CD14-positive monocyte (primary cell): ENCODE measurements at regions not wholly inside any gene's neighbourhood (a gene's known extent, or its start where the extent isn't known, plus 50 kb on each side); places are given as distances from the start of the nearest gene placed in this dataset.

Source experiments
- DNase-seq, 3 donors: peaks; one replicate each; pipeline ENCODE4 v3.0.0-alpha.2; 2011 to 2022
- H2AFZ ChIP-seq: 2 replicates; pipeline ENCODE4 v1.6.0; 2012; ENCODE audit warnings: mild to moderate bottlenecking, low read depth, low read length, inconsistent platforms; ENCODE audit not compliant: insufficient read depth, poor library complexity, severe bottlenecking
- H3K27ac ChIP-seq, 2 donors: 1 replicate in 1 of 2; 2 replicates in 1 of 2; pipeline ENCODE4 v1.5.1; 2012 to 2013; ENCODE audit warnings: low read length in 2 of 2, control low read depth in 1 of 2, inconsistent platforms in 1 of 2, low read depth in 1 of 2, mild to moderate bottlenecking in 1 of 2
- H3K27me3 ChIP-seq, 2 donors: one replicate each; pipeline versions ENCODE4 v1.6.0 to v1.6.1; 2011 to 2013; ENCODE audit warnings: low read length in 2 of 2; ENCODE audit not compliant: control insufficient read depth in 2 of 2, insufficient read depth in 2 of 2
- H3K36me3 ChIP-seq, 2 donors: replicated peaks in 1 of 2; 1 replicate in 1 of 2; 2 replicates in 1 of 2; pipeline versions ENCODE4 v1.5.1 to v1.6.1; 2012 to 2013; ENCODE audit warnings: low read length in 2 of 2, control low read depth in 1 of 2, inconsistent platforms in 1 of 2, mild to moderate bottlenecking in 1 of 2; ENCODE audit not compliant: insufficient read depth in 2 of 2, control insufficient read depth in 1 of 2
- H3K4me1 ChIP-seq, 2 donors: 1 replicate in 1 of 2; 2 replicates in 1 of 2; pipeline versions ENCODE4 v1.5.1 to v1.6.1; 2012 to 2013; ENCODE audit warnings: low read length in 2 of 2, control low read depth in 1 of 2, inconsistent platforms in 1 of 2, mild to moderate bottlenecking in 1 of 2, moderate library complexity in 1 of 2; ENCODE audit not compliant: insufficient read depth in 2 of 2, control insufficient read depth in 1 of 2
- H3K4me2 ChIP-seq: replicated peaks from 2 replicates; pipeline ENCODE3; 2012; ENCODE audit warnings: low read length, moderate library complexity, mild to moderate bottlenecking; ENCODE audit not compliant: poor library complexity, severe bottlenecking; ENCODE audit errors: extremely low read depth
- H3K4me3 ChIP-seq, 3 experiments: fragments of 200-600 bp in 1 of 3; sonication (generic) in 1 of 3; replicated peaks in 1 of 3; 1 replicate in 2 of 3; 2 replicates in 1 of 3; pipeline ENCODE4 v1.5.1; 2011 to 2013; ENCODE audit warnings: low read length in 3 of 3, mild to moderate bottlenecking in 3 of 3, control low read depth in 2 of 3, low read depth in 2 of 3, inconsistent platforms in 1 of 3, moderate library complexity in 1 of 3
- H3K79me2 ChIP-seq: 2 replicates; pipeline ENCODE4 v1.6.0; 2012; ENCODE audit warnings: mild to moderate bottlenecking, control low read depth, inconsistent platforms, low read length, moderate library complexity; ENCODE audit not compliant: insufficient read depth
- H3K9ac ChIP-seq: 2 replicates; pipeline ENCODE4 v1.6.0; 2017; ENCODE audit warnings: low read length, mild to moderate bottlenecking; ENCODE audit not compliant: insufficient read depth, poor library complexity, severe bottlenecking
- H3K9me3 ChIP-seq, 2 donors: replicated peaks in 1 of 2; 1 replicate in 1 of 2; 2 replicates in 1 of 2; pipeline versions ENCODE4 v1.5.1 to v1.6.1; 2012 to 2013; ENCODE audit warnings: low read length in 2 of 2, control low read depth in 1 of 2; ENCODE audit not compliant: control insufficient read depth in 1 of 2, insufficient read depth in 1 of 2
- H4K20me1 ChIP-seq: 2 replicates; pipeline ENCODE4 v1.6.0; 2012; ENCODE audit warnings: mild to moderate bottlenecking, low read length, control low read depth, moderate library complexity; ENCODE audit not compliant: insufficient read depth
- H3K27ac Mint-ChIP-seq, 7 donors: one replicate each; pipeline ENCODE4 v1.8.0; 2020; ENCODE audit warnings: mild to moderate bottlenecking in 7 of 7, mixed read lengths in 7 of 7, moderate library complexity in 6 of 7, inconsistent platforms in 2 of 7
- H3K27me3 Mint-ChIP-seq, 3 donors: one replicate each; pipeline ENCODE4 v1.8.0; 2021 to 2022; ENCODE audit warnings: low read depth in 3 of 3, mild to moderate bottlenecking in 3 of 3, mixed read lengths in 3 of 3, moderate library complexity in 3 of 3, inconsistent platforms in 1 of 3
- H3K36me3 Mint-ChIP-seq, 2 donors: one replicate each; pipeline ENCODE4 v1.8.0; 2020; ENCODE audit warnings: mixed read lengths in 2 of 2, inconsistent platforms in 1 of 2, mild to moderate bottlenecking in 1 of 2
- H3K4me1 Mint-ChIP-seq: one replicate; pipeline ENCODE4 v1.8.0; 2020; ENCODE audit warnings: mild to moderate bottlenecking, mixed read lengths
- H3K4me3 Mint-ChIP-seq, 2 donors: one replicate each; pipeline ENCODE4 v1.8.0; 2020; ENCODE audit warnings: mild to moderate bottlenecking in 2 of 2, mixed read lengths in 2 of 2, moderate library complexity in 1 of 2
- H3K9me3 Mint-ChIP-seq, 7 donors: one replicate each; pipeline ENCODE4 v1.8.0; 2020 to 2022; ENCODE audit warnings: mixed read lengths in 7 of 7, mild to moderate bottlenecking in 6 of 7, moderate library complexity in 6 of 7, inconsistent platforms in 2 of 7
- WGBS: methylation state at CpG from one replicate; pipeline ENCODE4 v1.1.5; 2013; ENCODE audit warnings: missing lambda C conversion rate; ENCODE audit not compliant: insufficient coverage; 5-methylcytosine and 5-hydroxymethylcytosine counted together
- intact Hi-C, 2 donors: fragments of 100-400 bp; cut with micrococcal nuclease; formaldehyde crosslinking; loops; one replicate each; pipeline versions ENCODE4 v1.15.0 to v1.15.1; 2023
- TF ChIP-seq, protein P1 (sequence below): fragments of 200-600 bp; IDR thresholded peaks from one replicate; pipeline ENCODE4 v1.8.0; 2022; ENCODE audit warnings: antibody characterized with exemption, mild to moderate bottlenecking

DNA sequence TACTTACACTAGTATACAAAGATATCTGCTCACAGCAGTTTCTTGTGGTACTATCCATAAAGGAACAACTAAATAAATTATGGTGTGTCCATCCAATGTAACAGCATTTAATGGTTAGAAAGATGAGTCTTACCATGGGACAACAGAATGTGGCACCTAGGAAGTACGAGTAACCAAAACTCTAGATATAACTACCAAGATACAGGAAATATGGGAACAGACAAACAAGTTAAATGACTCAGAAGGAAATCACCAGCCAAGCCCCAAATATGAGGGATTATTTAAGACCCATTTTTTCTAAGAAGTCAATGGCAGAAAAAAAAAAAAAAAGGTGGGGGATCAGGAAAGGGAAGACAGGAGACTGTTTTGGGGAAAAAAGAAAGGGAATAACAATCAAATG is 294.8 kb downstream of the PRELID2 start:
- H4K20me1 ChIP-seq = no peaks in the 10 kb centered on the region
- TF ChIP-seq, protein P1, sequence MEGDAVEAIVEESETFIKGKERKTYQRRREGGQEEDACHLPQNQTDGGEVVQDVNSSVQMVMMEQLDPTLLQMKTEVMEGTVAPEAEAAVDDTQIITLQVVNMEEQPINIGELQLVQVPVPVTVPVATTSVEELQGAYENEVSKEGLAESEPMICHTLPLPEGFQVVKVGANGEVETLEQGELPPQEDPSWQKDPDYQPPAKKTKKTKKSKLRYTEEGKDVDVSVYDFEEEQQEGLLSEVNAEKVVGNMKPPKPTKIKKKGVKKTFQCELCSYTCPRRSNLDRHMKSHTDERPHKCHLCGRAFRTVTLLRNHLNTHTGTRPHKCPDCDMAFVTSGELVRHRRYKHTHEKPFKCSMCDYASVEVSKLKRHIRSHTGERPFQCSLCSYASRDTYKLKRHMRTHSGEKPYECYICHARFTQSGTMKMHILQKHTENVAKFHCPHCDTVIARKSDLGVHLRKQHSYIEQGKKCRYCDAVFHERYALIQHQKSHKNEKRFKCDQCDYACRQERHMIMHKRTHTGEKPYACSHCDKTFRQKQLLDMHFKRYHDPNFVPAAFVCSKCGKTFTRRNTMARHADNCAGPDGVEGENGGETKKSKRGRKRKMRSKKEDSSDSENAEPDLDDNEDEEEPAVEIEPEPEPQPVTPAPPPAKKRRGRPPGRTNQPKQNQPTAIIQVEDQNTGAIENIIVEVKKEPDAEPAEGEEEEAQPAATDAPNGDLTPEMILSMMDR = no peak
- peaks cover 0 to 10% of the 10 kb centered on the region in 2 donors for H3K9me3 ChIP-seq
- H3K79me2 ChIP-seq = no peaks in the 10 kb centered on the region
- no peak overlapping the region for H3K27ac ChIP-seq
- no peak for DNase-seq
- H3K4me3 ChIP-seq = no peak overlapping the region
- peaks cover 0 to 5% (median 0%) of the 10 kb centered on the region in 3 donors for H3K27me3 Mint-ChIP-seq
- H2AFZ ChIP-seq = no peak overlapping the region
- H3K27ac Mint-ChIP-seq = no peak overlapping the region
- H3K4me1 ChIP-seq = no peaks in the 10 kb centered on the region
- H3K9ac ChIP-seq = no peak overlapping the region
- WGBS = no CpG with 5 or more reads among the region's 1 CpG
- no peak overlapping the region for H3K4me2 ChIP-seq
- H3K4me3 Mint-ChIP-seq = no peak overlapping the region
- H3K36me3 Mint-ChIP-seq = no peaks in the 10 kb centered on the region
- peaks cover 0 to 9% (median 3%) of the 10 kb centered on the region in 7 donors for H3K9me3 Mint-ChIP-seq
- H3K27me3 ChIP-seq = no peaks in the 10 kb centered on the region
- H3K4me1 Mint-ChIP-seq = no peaks in the 10 kb centered on the region
- no peaks in the 10 kb centered on the region for H3K36me3 ChIP-seq
- intact Hi-C loops = no loop called here

DNA sequence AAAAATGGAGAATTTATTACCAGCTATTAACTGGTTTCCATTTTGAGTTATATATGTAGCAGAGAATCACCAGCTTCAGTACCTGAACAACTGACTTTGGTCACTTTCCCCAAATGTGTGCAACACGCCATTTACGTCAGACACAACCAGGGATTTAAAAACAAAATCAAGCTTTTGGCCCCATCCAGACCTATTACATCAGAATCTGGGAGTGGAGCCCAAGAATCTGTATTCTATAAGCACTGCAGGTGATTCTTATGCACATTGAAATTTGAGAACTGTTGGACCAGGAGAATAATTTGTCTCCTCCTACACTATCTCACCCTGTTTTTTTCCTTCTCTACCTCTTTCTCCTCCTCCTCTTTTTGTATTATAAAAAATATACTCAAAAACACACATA is 295.9 kb downstream of the PRELID2 start:
- TF ChIP-seq, protein P1 = no peak
- no peaks in the 10 kb centered on the region for H3K4me1 Mint-ChIP-seq
- no peak for DNase-seq
- H3K36me3 Mint-ChIP-seq = no peaks in the 10 kb centered on the region
- H3K4me3 ChIP-seq = no peak overlapping the region
- no peak overlapping the region for H3K4me3 Mint-ChIP-seq
- H3K27ac ChIP-seq = no peak overlapping the region
- H3K9me3 Mint-ChIP-seq = peaks cover 0 to 9% (median 3%) of the 10 kb centered on the region in 7 donors
- no peak overlapping the region for H3K4me2 ChIP-seq
- no peaks in the 10 kb centered on the region for H3K27me3 ChIP-seq
- intact Hi-C loops = no loop called here
- peaks cover 0 to 5% (median 0%) of the 10 kb centered on the region in 3 donors for H3K27me3 Mint-ChIP-seq
- no peaks in the 10 kb centered on the region for H4K20me1 ChIP-seq
- no peak overlapping the region for H3K9ac ChIP-seq
- H3K9me3 ChIP-seq = peaks cover 0 to 10% of the 10 kb centered on the region in 2 donors
- H2AFZ ChIP-seq = no peak overlapping the region
- H3K79me2 ChIP-seq = no peaks in the 10 kb centered on the region
- H3K4me1 ChIP-seq = no peaks in the 10 kb centered on the region
- H3K36me3 ChIP-seq = no peaks in the 10 kb centered on the region
- H3K27ac Mint-ChIP-seq = no peak overlapping the region
- WGBS = no CpG with 5 or more reads among the region's 2 CpGs
